ENCODE measurements at regions not wholly inside any gene's neighbourhood (a gene's known extent, or its start where the extent isn't known, plus 50 kb on each side); places are given as distances from the start of the nearest gene placed in this dataset.

- H3K27me3 ChIP-seq: no peaks in the 10 kb centered on the region
- no peak overlapping the region for H3K4me3 ChIP-seq
- TF ChIP-seq POLR2A (IDR thresholded peaks at IDR 0.05): no peak
- no peak for TF ChIP-seq CTCF (IDR thresholded peaks at IDR 0.05)
- WGBS, 2 donors: 82 to 93% methylated on average over 2 of the region's 2 CpGs
- no peak overlapping the region for H3K27ac ChIP-seq
- no peaks in the 10 kb centered on the region for H3K9me3 ChIP-seq
- intact Hi-C loops (cut with DNase I): no loop called here
- no peak for DNase-seq
- H3K4me1 ChIP-seq: peaks cover 0 to 17% (median 8%) of the 10 kb centered on the region in 3 donors
- H3K36me3 ChIP-seq: no peaks in the 10 kb centered on the region
Measured at GRCh38 chr12:68414988-68415387, 82.8 kb upstream of the MDM1 start.

GRCh38 chr12:68416350-68416749, 84.2 kb upstream of the MDM1 start:
- TF ChIP-seq CTCF (IDR thresholded peaks at IDR 0.05) (no peak), POLR2A (IDR thresholded peaks at IDR 0.05) (no peak)
- Histone ChIP-seq H3K9me3 (no peaks in the 10 kb centered on the region), H3K27ac (peak overlapping the region in 2 of 4 donors; percentile 22 to 44), H3K27me3 (no peaks in the 10 kb centered on the region), H3K36me3 (no peaks in the 10 kb centered on the region), H3K4me1 (peaks cover 0 to 29% (median 15%) of the 10 kb centered on the region in 3 donors), H3K4me3 (no peak overlapping the region)
- no peak for DNase-seq
- 54 to 67% methylated on average over 6 of the region's 6 CpGs for WGBS, 2 donors
- intact Hi-C loops (cut with DNase I): no loop called here

- peak overlapping the region in 2 of 4 donors; percentile 22 to 44 for H3K27ac ChIP-seq
- H3K27me3 ChIP-seq: no peaks in the 10 kb centered on the region
- no peaks in the 10 kb centered on the region for H3K9me3 ChIP-seq
- H3K36me3 ChIP-seq: no peaks in the 10 kb centered on the region
- intact Hi-C loops (cut with DNase I): no loop called here
- no peak overlapping the region for H3K4me3 ChIP-seq
- TF ChIP-seq POLR2A (IDR thresholded peaks at IDR 0.05) (no peak), CTCF (IDR thresholded peaks at IDR 0.05) (peak in 1 of 6 experiments; percentile 39)
- H3K4me1 ChIP-seq: peaks cover 0 to 29% (median 15%) of the 10 kb centered on the region in 3 donors
- no peak for DNase-seq
- 95 to 100% methylated on average over 3 to 5 of the region's 5 CpGs for WGBS, 2 donors
Measured at GRCh38 chr12:68416826-68417225, 84.7 kb upstream of the MDM1 start.

GRCh38 chr12:68418137-68418460, 85.9 kb upstream of the MDM1 start:
- no peak for DNase-seq
- TF ChIP-seq POLR2A (IDR thresholded peaks at IDR 0.05): no peak
- no peak for TF ChIP-seq CTCF (IDR thresholded peaks at IDR 0.05)
- intact Hi-C loops (cut with DNase I): no loop called here

GRCh38 chr12:68420225-68421010, 88.3 kb upstream of the MDM1 start:
- no peak for DNase-seq
- Histone ChIP-seq H3K4me1 (peaks cover 0 to 29% (median 15%) of the 10 kb centered on the region in 3 donors), H3K36me3 (no peaks in the 10 kb centered on the region), H3K27ac (peak overlapping the region in 2 of 4 donors; percentile 35 to 65), H3K4me3 (no peak overlapping the region), H3K27me3 (no peaks in the 10 kb centered on the region), H3K9me3 (no peaks in the 10 kb centered on the region)
- 53 to 66% methylated on average over 11 of the region's 11 CpGs for WGBS, 2 donors
- intact Hi-C loops (cut with DNase I): no loop called here
- no peak for TF ChIP-seq CTCF (IDR thresholded peaks at IDR 0.05)
- no peak for TF ChIP-seq POLR2A (IDR thresholded peaks at IDR 0.05)

More at GRCh38 chr12:68418137-68418460, 85.9 kb upstream of the MDM1 start:
- Histone ChIP-seq H3K27ac (no peak overlapping the region), H3K4me1 (peaks cover 0 to 29% (median 15%) of the 10 kb centered on the region in 3 donors), H3K9me3 (no peaks in the 10 kb centered on the region), H3K27me3 (no peaks in the 10 kb centered on the region), H3K4me3 (no peak overlapping the region), H3K36me3 (no peaks in the 10 kb centered on the region)
